Natural killer cell (primary cell): ENCODE measurements at regions not wholly inside any gene's neighbourhood (a gene's known extent, or its start where the extent isn't known, plus 50 kb on each side); places are given as distances from the start of the nearest gene placed in this dataset.

Source experiments
- ATAC-seq, 3 donors: fragments of 150-1000 bp in 2 of 3; fragments of 200-7000 bp in 1 of 3; cut with Tn5 transposase; 1 replicate in 1 of 3; 2 replicates in 2 of 3; pipeline ENCODE4 v1.10.0; 2021; ENCODE audit warnings: mild to moderate bottlenecking in 2 of 3, moderate library complexity in 2 of 3
- DNase-seq, 2 donors: peaks; one replicate each; pipeline versions ENCODE4 v3.0.0 to v3.0.0-alpha.2; 2013 to 2021; ENCODE audit warnings: mixed read lengths in 1 of 2
- H3K27ac ChIP-seq: one replicate; pipeline ENCODE4 v1.5.1; 2013; ENCODE audit warnings: mild to moderate bottlenecking, low read length
- H3K27me3 ChIP-seq: one replicate; pipeline ENCODE4 v1.6.1; 2013; ENCODE audit warnings: low read length; ENCODE audit not compliant: control insufficient read depth, insufficient read depth
- H3K36me3 ChIP-seq: one replicate; pipeline ENCODE4 v1.6.1; 2013; ENCODE audit warnings: low read length; ENCODE audit not compliant: control insufficient read depth, insufficient read depth
- H3K4me1 ChIP-seq: one replicate; pipeline ENCODE4 v1.6.1; 2013; ENCODE audit warnings: low read length; ENCODE audit not compliant: control insufficient read depth, insufficient read depth
- H3K4me3 ChIP-seq: one replicate; pipeline ENCODE4 v1.5.1; 2013; ENCODE audit warnings: low read length
- H3K9me3 ChIP-seq: one replicate; pipeline ENCODE4 v1.6.1; 2013; ENCODE audit warnings: low read length; ENCODE audit not compliant: control insufficient read depth, insufficient read depth
- H3K27ac Mint-ChIP-seq, 2 donors: one replicate each; pipeline ENCODE4 v1.8.0; 2022; ENCODE audit warnings: mild to moderate bottlenecking in 2 of 2, mixed read lengths in 2 of 2, moderate library complexity in 1 of 2
- H3K27me3 Mint-ChIP-seq, 2 donors: one replicate each; pipeline ENCODE4 v1.8.0; 2022; ENCODE audit warnings: low read depth in 2 of 2, mixed read lengths in 2 of 2
- H3K36me3 Mint-ChIP-seq: one replicate; pipeline ENCODE4 v1.8.0; 2022; ENCODE audit warnings: mixed read lengths
- H3K4me1 Mint-ChIP-seq, 2 donors: one replicate each; pipeline ENCODE4 v1.8.0; 2022; ENCODE audit warnings: mixed read lengths in 2 of 2
- H3K4me3 Mint-ChIP-seq: one replicate; pipeline ENCODE4 v1.8.0; 2022; ENCODE audit warnings: mild to moderate bottlenecking, moderate library complexity, mixed read lengths
- H3K9me3 Mint-ChIP-seq, 2 donors: one replicate each; pipeline ENCODE4 v1.8.0; 2022; ENCODE audit warnings: mixed read lengths in 2 of 2
- WGBS: methylation state at CpG from one replicate; pipeline ENCODE4 v1.1.7; 2013; ENCODE audit warnings: missing lambda C conversion rate; ENCODE audit not compliant: insufficient coverage; 5-methylcytosine and 5-hydroxymethylcytosine counted together
- intact Hi-C: fragments of 100-400 bp; cut with micrococcal nuclease; formaldehyde crosslinking; loops from one replicate; pipeline ENCODE4 v1.14.2; 2022
- TF ChIP-seq, protein P1 (sequence below): fragments of 200-600 bp; IDR thresholded peaks from one replicate; pipeline ENCODE4 v1.8.0; 2022; ENCODE audit warnings: antibody characterized with exemption

DNA sequence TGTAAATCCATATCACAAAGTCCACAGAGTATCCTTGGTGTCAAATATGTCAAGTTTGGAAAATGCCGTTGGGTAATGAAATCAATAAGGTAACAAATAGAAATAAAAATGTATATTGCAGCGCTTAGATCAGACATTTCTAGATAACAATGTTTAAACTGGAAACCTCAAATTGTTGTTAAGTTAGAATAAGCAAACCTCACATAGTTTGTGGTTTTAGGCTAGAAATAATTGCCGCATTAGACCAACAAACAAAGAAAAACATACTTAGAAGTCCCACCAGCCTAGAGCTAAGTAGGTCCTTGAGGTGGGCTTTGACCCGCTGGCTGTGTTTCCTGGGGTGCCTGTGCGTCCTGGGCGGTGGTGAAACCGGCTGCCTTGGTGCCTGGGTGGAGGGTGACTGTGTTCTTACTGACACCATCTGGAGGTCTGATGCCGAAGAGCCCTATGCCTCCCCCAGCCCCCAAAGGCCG lies 71.4 kb downstream of the DACT2 start:
- TF ChIP-seq, protein P1, sequence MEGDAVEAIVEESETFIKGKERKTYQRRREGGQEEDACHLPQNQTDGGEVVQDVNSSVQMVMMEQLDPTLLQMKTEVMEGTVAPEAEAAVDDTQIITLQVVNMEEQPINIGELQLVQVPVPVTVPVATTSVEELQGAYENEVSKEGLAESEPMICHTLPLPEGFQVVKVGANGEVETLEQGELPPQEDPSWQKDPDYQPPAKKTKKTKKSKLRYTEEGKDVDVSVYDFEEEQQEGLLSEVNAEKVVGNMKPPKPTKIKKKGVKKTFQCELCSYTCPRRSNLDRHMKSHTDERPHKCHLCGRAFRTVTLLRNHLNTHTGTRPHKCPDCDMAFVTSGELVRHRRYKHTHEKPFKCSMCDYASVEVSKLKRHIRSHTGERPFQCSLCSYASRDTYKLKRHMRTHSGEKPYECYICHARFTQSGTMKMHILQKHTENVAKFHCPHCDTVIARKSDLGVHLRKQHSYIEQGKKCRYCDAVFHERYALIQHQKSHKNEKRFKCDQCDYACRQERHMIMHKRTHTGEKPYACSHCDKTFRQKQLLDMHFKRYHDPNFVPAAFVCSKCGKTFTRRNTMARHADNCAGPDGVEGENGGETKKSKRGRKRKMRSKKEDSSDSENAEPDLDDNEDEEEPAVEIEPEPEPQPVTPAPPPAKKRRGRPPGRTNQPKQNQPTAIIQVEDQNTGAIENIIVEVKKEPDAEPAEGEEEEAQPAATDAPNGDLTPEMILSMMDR = no peak
- DNase-seq = no peak
- H3K36me3 ChIP-seq = no peaks in the 10 kb centered on the region
- no peaks in the 10 kb centered on the region for H3K36me3 Mint-ChIP-seq
- peaks cover 4 to 13% of the 10 kb centered on the region in 2 donors for H3K27me3 Mint-ChIP-seq
- H3K4me3 ChIP-seq = no peak overlapping the region
- no peaks in the 10 kb centered on the region for H3K4me1 Mint-ChIP-seq
- intact Hi-C loops = no loop called here
- no peak overlapping the region for H3K4me3 Mint-ChIP-seq
- H3K27me3 ChIP-seq = no peaks in the 10 kb centered on the region
- no peak overlapping the region for H3K27ac Mint-ChIP-seq
- no peak for ATAC-seq
- 88% methylated on average over 7 of the region's 9 CpGs for WGBS
- no peak overlapping the region for H3K27ac ChIP-seq
- no peaks in the 10 kb centered on the region for H3K4me1 ChIP-seq
- H3K9me3 ChIP-seq = no peaks in the 10 kb centered on the region
- H3K9me3 Mint-ChIP-seq = no peaks in the 10 kb centered on the region

DNA sequence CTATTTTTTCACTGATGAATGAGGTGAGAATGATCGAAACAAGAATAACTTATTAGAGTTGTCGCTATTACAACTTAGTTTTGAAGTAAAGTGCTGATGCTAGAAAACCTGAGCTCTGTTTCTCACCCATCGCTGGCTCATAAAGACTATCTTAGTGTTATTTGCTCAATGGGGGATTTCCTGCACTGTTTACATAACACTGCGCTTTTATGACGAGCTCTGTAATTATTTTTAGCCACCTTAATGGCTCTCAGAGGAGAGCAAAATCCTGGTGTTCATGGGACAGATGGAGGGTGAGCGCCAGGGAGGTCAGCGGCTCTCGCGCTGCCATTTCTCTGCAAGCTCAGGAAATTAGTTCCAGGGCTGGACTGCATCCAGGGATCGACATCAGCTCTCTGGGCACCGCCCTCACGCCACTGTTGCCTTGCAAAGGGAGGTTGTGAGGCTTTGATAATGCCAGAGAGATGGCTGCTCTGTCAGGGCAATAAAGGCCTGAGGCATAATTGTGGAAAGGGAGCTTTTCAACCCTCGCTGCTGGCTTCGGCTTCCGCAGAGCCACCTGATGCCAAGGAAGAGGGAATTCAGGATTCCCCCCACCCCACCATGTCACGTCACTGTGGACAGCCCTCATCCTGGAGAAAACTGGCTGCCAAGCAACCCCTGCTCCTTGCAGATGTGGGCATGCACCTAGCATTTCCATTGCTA lies 72.0 kb downstream of the DACT2 start:
- intact Hi-C loops = no loop called here
- Mint-ChIP-seq H3K9me3 (no peaks in the 10 kb centered on the region), H3K4me3 (no peak overlapping the region), H3K27ac (no peak overlapping the region), H3K36me3 (no peaks in the 10 kb centered on the region), H3K27me3 (peaks cover 4 to 13% of the 10 kb centered on the region in 2 donors), H3K4me1 (no peaks in the 10 kb centered on the region)
- ATAC-seq (no peak), DNase-seq (no peak)
- Histone ChIP-seq H3K27ac (no peak overlapping the region), H3K9me3 (no peaks in the 10 kb centered on the region), H3K4me3 (no peak overlapping the region), H3K27me3 (no peaks in the 10 kb centered on the region), H3K4me1 (no peaks in the 10 kb centered on the region), H3K36me3 (no peaks in the 10 kb centered on the region)
- WGBS = 73% methylated on average over 16 of the region's 16 CpGs
- TF ChIP-seq, protein P1 = no peak

DNA sequence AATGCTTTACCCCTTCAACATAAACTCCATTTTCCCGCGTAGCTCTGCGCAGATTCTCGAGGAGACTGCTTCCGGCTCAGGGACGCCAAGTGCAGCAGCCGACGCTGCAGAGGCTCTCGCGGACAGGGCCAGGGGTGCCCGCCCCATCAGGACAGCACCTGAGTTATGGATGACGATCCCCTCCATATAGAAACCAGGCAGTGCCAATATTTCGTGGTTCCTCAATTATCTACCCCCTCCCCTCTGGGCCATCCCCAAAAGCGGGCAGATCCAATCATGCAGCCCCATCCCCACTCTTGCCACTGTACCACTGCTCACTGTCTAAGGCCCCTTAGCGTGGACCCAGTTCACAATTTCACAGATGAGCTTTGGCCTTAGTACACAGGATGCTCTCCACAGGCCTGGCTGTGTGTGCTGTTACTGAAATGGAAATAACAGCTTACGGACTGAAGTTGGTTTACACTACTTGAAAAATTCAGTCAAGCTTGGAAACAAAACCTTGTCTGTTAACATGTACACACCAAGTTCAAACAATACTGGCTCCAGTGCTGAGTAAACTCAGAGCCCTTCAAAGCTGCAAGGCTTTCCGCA lies 74.5 kb downstream of the DACT2 start:
- intact Hi-C loops = no loop called here
- Mint-ChIP-seq H3K27ac (no peak overlapping the region), H3K36me3 (no peaks in the 10 kb centered on the region), H3K4me3 (no peak overlapping the region), H3K27me3 (peaks cover 0 to 6% of the 10 kb centered on the region in 2 donors), H3K9me3 (no peaks in the 10 kb centered on the region), H3K4me1 (no peaks in the 10 kb centered on the region)
- 93% methylated on average over 17 of the region's 17 CpGs for WGBS
- Histone ChIP-seq H3K4me3 (no peak overlapping the region), H3K27ac (no peak overlapping the region), H3K9me3 (no peaks in the 10 kb centered on the region), H3K36me3 (no peaks in the 10 kb centered on the region), H3K4me1 (no peaks in the 10 kb centered on the region), H3K27me3 (no peaks in the 10 kb centered on the region)
- ATAC-seq (no peak), DNase-seq (no peak)
- TF ChIP-seq, protein P1 = no peak
